Ishikawa (cell line): ENCODE measurements at regions not wholly inside any gene's neighbourhood (a gene's known extent, or its start where the extent isn't known, plus 50 kb on each side); places are given as distances from the start of the nearest gene placed in this dataset.

Experiments used
- CEBPB ChIP-seq: IDR thresholded peaks from 2 replicates; pipeline ENCODE4 v1.6.1; 2012
- CREB1 ChIP-seq: IDR thresholded peaks from 2 replicates; pipeline ENCODE4 v1.6.1; 2012; ENCODE audit warnings: low read depth
- EGR1 ChIP-seq: IDR thresholded peaks from 2 replicates; pipeline ENCODE4 v1.6.1; 2012
- EP300 ChIP-seq: IDR thresholded peaks from 2 replicates; pipeline ENCODE4 v1.6.1; 2012; ENCODE audit warnings: borderline replicate concordance
- FOXM1 ChIP-seq: IDR thresholded peaks from 2 replicates; pipeline ENCODE4 v1.6.1; 2012; ENCODE audit warnings: low read depth, borderline replicate concordance
- NFIC ChIP-seq: IDR thresholded peaks from 2 replicates; pipeline ENCODE4 v1.6.1; 2012
- RAD21 ChIP-seq: IDR thresholded peaks from 2 replicates; pipeline ENCODE4 v1.6.1; 2012; ENCODE audit warnings: low read depth
- TAF1 ChIP-seq: IDR thresholded peaks from 2 replicates; pipeline ENCODE4 v1.6.1; 2012; ENCODE audit warnings: low read depth, mild to moderate bottlenecking
- TCF12 ChIP-seq: IDR thresholded peaks from 2 replicates; pipeline ENCODE4 v1.6.1; 2012; ENCODE audit warnings: low read depth
- YY1 ChIP-seq: IDR thresholded peaks from 2 replicates; pipeline ENCODE4 v1.6.1; 2012; ENCODE audit warnings: low read depth
- ZBTB7A ChIP-seq: IDR thresholded peaks from 2 replicates; pipeline ENCODE4 v1.6.1; 2012; ENCODE audit warnings: low read depth
- TF ChIP-seq, protein P1 (sequence below): IDR thresholded peaks from 2 replicates; pipeline ENCODE4 v1.6.1; 2012
- TF ChIP-seq, protein P2 (sequence below): IDR thresholded peaks from 2 replicates; pipeline ENCODE4 v1.6.1; 2012; ENCODE audit warnings: low read depth, mild to moderate bottlenecking

DNA sequence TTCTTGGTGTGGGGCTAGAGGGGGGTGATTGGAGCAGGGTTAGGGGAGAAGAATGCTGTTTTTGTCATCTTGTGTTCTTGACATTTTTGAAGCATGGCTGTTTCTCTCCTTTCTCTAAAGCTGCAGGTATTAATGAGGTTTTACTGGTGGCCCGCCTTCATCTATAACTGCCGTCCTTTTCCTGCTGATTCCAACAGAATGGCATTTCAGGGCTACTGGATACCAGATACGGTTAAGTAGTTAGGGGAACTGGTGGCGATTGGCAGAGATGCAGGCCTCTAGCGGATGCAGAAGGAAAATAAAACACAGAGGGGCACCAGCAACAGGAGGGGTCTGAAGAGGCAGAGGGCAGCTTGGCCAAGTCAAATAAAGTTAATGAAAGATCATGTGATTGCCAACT, 89.7 kb upstream of the EEF1E1 start:
- no peak for TF ChIP-seq YY1
- TF ChIP-seq, protein P1, sequence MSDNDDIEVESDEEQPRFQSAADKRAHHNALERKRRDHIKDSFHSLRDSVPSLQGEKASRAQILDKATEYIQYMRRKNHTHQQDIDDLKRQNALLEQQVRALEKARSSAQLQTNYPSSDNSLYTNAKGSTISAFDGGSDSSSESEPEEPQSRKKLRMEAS = no peak
- no peak for TF ChIP-seq EP300
- no peak for TF ChIP-seq ZBTB7A
- no peak for TF ChIP-seq TAF1
- TF ChIP-seq EGR1 = no peak
- TF ChIP-seq, protein P2, sequence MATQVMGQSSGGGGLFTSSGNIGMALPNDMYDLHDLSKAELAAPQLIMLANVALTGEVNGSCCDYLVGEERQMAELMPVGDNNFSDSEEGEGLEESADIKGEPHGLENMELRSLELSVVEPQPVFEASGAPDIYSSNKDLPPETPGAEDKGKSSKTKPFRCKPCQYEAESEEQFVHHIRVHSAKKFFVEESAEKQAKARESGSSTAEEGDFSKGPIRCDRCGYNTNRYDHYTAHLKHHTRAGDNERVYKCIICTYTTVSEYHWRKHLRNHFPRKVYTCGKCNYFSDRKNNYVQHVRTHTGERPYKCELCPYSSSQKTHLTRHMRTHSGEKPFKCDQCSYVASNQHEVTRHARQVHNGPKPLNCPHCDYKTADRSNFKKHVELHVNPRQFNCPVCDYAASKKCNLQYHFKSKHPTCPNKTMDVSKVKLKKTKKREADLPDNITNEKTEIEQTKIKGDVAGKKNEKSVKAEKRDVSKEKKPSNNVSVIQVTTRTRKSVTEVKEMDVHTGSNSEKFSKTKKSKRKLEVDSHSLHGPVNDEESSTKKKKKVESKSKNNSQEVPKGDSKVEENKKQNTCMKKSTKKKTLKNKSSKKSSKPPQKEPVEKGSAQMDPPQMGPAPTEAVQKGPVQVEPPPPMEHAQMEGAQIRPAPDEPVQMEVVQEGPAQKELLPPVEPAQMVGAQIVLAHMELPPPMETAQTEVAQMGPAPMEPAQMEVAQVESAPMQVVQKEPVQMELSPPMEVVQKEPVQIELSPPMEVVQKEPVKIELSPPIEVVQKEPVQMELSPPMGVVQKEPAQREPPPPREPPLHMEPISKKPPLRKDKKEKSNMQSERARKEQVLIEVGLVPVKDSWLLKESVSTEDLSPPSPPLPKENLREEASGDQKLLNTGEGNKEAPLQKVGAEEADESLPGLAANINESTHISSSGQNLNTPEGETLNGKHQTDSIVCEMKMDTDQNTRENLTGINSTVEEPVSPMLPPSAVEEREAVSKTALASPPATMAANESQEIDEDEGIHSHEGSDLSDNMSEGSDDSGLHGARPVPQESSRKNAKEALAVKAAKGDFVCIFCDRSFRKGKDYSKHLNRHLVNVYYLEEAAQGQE = no peak
- TF ChIP-seq CEBPB = no peak
- TF ChIP-seq CREB1 = no peak
- no peak for TF ChIP-seq RAD21
- no peak for TF ChIP-seq NFIC
- no peak for TF ChIP-seq TCF12
- TF ChIP-seq FOXM1 = no peak
